MM.1S (cell line): ENCODE measurements at regions not wholly inside any gene's neighbourhood (a gene's known extent, or its start where the extent isn't known, plus 50 kb on each side); places are given as distances from the start of the nearest gene placed in this dataset.

Experiments used
- DNase-seq: peaks from one replicate; pipeline ENCODE4 v3.0.0-alpha.2; 2015
- H2AFZ ChIP-seq: fragments of 300-600 bp; sonication (generic); 2 replicates; pipeline ENCODE4 v1.6.0; 2016; ENCODE audit warnings: antibody characterized with exemption, low read length
- H3F3A ChIP-seq: fragments of 300-600 bp; sonication (generic); 2 replicates; pipeline ENCODE4 v1.6.1; 2016; ENCODE audit warnings: mild to moderate bottlenecking, antibody characterized with exemption, low read length, moderate library complexity, mixed read lengths; ENCODE audit not compliant: insufficient read depth
- H3K27ac ChIP-seq: fragments of 300-600 bp; sonication (generic); 2 replicates; pipeline ENCODE4 v1.5.1; 2016; ENCODE audit warnings: mild to moderate bottlenecking, low read length
- H3K27me3 ChIP-seq: fragments of 300-600 bp; sonication (generic); replicated peaks from 2 replicates; pipeline ENCODE4 v1.6.0; 2016; ENCODE audit warnings: low read length; ENCODE audit not compliant: insufficient read depth
- H3K36me3 ChIP-seq: fragments of 300-600 bp; sonication (generic); replicated peaks from 2 replicates; pipeline ENCODE4 v1.6.1; 2016; ENCODE audit warnings: mild to moderate bottlenecking, low read length, mixed read lengths; ENCODE audit not compliant: insufficient read depth
- H3K4me1 ChIP-seq: fragments of 300-600 bp; sonication (generic); 2 replicates; pipeline ENCODE4 v1.6.1; 2016; ENCODE audit warnings: low read length, mixed read lengths
- H3K4me2 ChIP-seq: fragments of 300-600 bp; sonication (generic); 2 replicates; pipeline ENCODE4 v1.6.0; 2016; ENCODE audit warnings: low read depth, low read length
- H3K4me3 ChIP-seq: fragments of 300-600 bp; sonication (generic); 2 replicates; pipeline ENCODE4 v1.5.1; 2016; ENCODE audit warnings: low read length, mixed read lengths
- H3K79me2 ChIP-seq: fragments of 300-600 bp; sonication (generic); 2 replicates; pipeline ENCODE4 v1.6.1; 2016; ENCODE audit warnings: mixed run types, low read length, mixed read lengths
- H3K9ac ChIP-seq: fragments of 300-600 bp; sonication (generic); 2 replicates; pipeline ENCODE4 v1.6.1; 2016; ENCODE audit warnings: low read length, mixed read lengths
- H3K9me2 ChIP-seq: fragments of 300-600 bp; sonication (generic); replicated peaks from 2 replicates; pipeline ENCODE4 v1.6.1; 2016; ENCODE audit warnings: mild to moderate bottlenecking, low read length, mixed read lengths; ENCODE audit not compliant: insufficient read depth
- H3K9me3 ChIP-seq: fragments of 300-600 bp; sonication (generic); replicated peaks from 2 replicates; pipeline ENCODE4 v1.6.1; 2016; ENCODE audit warnings: mild to moderate bottlenecking, low read length, mixed read lengths; ENCODE audit not compliant: insufficient read depth
- H4K20me1 ChIP-seq: fragments of 300-600 bp; sonication (generic); 2 replicates; pipeline ENCODE4 v1.6.1; 2016; ENCODE audit warnings: mild to moderate bottlenecking, low read length, moderate library complexity, mixed read lengths; ENCODE audit not compliant: insufficient read depth
- CTCF ChIP-seq: fragments of 300-600 bp; sonication (generic); IDR thresholded peaks from 2 replicates; pipeline ENCODE4 v1.5.1; 2016; ENCODE audit warnings: antibody characterized with exemption, low read length, mixed read lengths
- EZH2 ChIP-seq: fragments of 300-600 bp; sonication (generic); optimal IDR thresholded peaks from 2 replicates; pipeline ENCODE3; 2017; ENCODE audit warnings: low read depth, mild to moderate bottlenecking, antibody characterized with exemption, low read length, mixed read lengths
- EZH2phosphoT487 ChIP-seq: fragments of 300-600 bp; sonication (generic); IDR thresholded peaks from 2 replicates; pipeline ENCODE4 v1.6.1; 2018; ENCODE audit warnings: antibody characterized with exemption, low read length

- Histone ChIP-seq H3K9ac (no peak overlapping the region), H4K20me1 (no peaks in the 10 kb centered on the region), H3K4me1 (no peaks in the 10 kb centered on the region), H3K4me2 (no peak overlapping the region), H3K27me3 (peaks cover 94% of the 10 kb centered on the region), H3K36me3 (no peaks in the 10 kb centered on the region), H3K9me3 (no peaks in the 10 kb centered on the region), H3K27ac (no peak overlapping the region), H2AFZ (no peak overlapping the region), H3F3A (no peaks in the 10 kb centered on the region), H3K4me3 (no peak overlapping the region), H3K9me2 (no peaks in the 10 kb centered on the region), H3K79me2 (no peaks in the 10 kb centered on the region)
- DNase-seq = no peak
- TF ChIP-seq EZH2phosphoT487 (no peak), CTCF (no peak), EZH2 (no peak)
Observed at GRCh38 chr4:8710416-8710815, 117.9 kb downstream of the CPZ start.

GRCh38 chr4:8709729-8710360 is 117.3 kb downstream of the CPZ start:
- H3K9me2 ChIP-seq = no peaks in the 10 kb centered on the region

GRCh38 chr4:8709050-8709728 is 116.6 kb downstream of the CPZ start:
- no peaks in the 10 kb centered on the region for H3K79me2 ChIP-seq
- no peak overlapping the region for H2AFZ ChIP-seq
- H3K27me3 ChIP-seq = peaks cover 96% of the 10 kb centered on the region
- TF ChIP-seq CTCF (no peak), EZH2 (no peak), EZH2phosphoT487 (no peak)
- H3K9me2 ChIP-seq = no peaks in the 10 kb centered on the region
- H3K27ac ChIP-seq = no peak overlapping the region
- H3F3A ChIP-seq = no peaks in the 10 kb centered on the region
- no peak overlapping the region for H3K9ac ChIP-seq
- H4K20me1 ChIP-seq = no peaks in the 10 kb centered on the region
- no peak for DNase-seq
- H3K9me3 ChIP-seq = no peaks in the 10 kb centered on the region
- H3K4me3 ChIP-seq = no peak overlapping the region
- H3K4me2 ChIP-seq = no peak overlapping the region
- no peaks in the 10 kb centered on the region for H3K36me3 ChIP-seq
- H3K4me1 ChIP-seq = no peaks in the 10 kb centered on the region

More at GRCh38 chr4:8709729-8710360, 117.3 kb downstream of the CPZ start:
- Histone ChIP-seq H3K27ac (no peak overlapping the region), H3K79me2 (no peaks in the 10 kb centered on the region), H3F3A (no peaks in the 10 kb centered on the region), H3K4me1 (no peaks in the 10 kb centered on the region), H3K27me3 (peaks cover 94% of the 10 kb centered on the region), H3K9me3 (no peaks in the 10 kb centered on the region), H3K4me2 (no peak overlapping the region), H3K4me3 (no peak overlapping the region), H2AFZ (no peak overlapping the region), H4K20me1 (no peaks in the 10 kb centered on the region), H3K36me3 (no peaks in the 10 kb centered on the region), H3K9ac (no peak overlapping the region)
- no peak for DNase-seq
- TF ChIP-seq CTCF (no peak), EZH2 (no peak), EZH2phosphoT487 (no peak)
